ENCODE measurements at regions not wholly inside any gene's neighbourhood (a gene's known extent, or its start where the extent isn't known, plus 50 kb on each side); places are given as distances from the start of the nearest gene placed in this dataset.
"Not testable (repeated sequence)": the region's sequence is repeated elsewhere in the genome, so short reads cannot be mapped to it uniquely, and the experiment has no call there.

- not testable (repeated sequence) for H3K4me3 Mint-ChIP-seq; H3K36me3 Mint-ChIP-seq (ENCODE audit: insufficient read depth); H3K27ac Mint-ChIP-seq (ENCODE audit: low read depth); DNase-seq (ENCODE audit: low spot score in 2 of 2); H3K4me1 Mint-ChIP-seq; H3K27me3 Mint-ChIP-seq; H3K9me3 Mint-ChIP-seq
- peak; percentile 8 for ATAC-seq (replicated peaks; ENCODE audit: extremely low read depth, poor library complexity, severe bottlenecking)
Measured at GRCh38 chr13:18194104-18194503, 987.5 kb downstream of the TUBA3C start.
